ENCODE measurements at regions not wholly inside any gene's neighbourhood (a gene's known extent, or its start where the extent isn't known, plus 50 kb on each side); places are given as distances from the start of the nearest gene placed in this dataset.
"Not testable (repeated sequence)": the region's sequence is repeated elsewhere in the genome, so short reads cannot be mapped to it uniquely, and the experiment has no call there.

- DNase-seq, result no peak
- Histone ChIP-seq H3K27ac (no peak overlapping the region), H3K27me3 (no peaks in the 10 kb centered on the region), H3K9me3 (no peaks in the 10 kb centered on the region), H3K4me3 (no peak overlapping the region), H3K36me3 (no peaks in the 10 kb centered on the region), H3K4me1 (no peaks in the 10 kb centered on the region)
- intact Hi-C loops (cut with DNase I), result no loop called here
- TF ChIP-seq POLR2A (IDR thresholded peaks at IDR 0.05) (no peak), CTCF (IDR thresholded peaks at IDR 0.05) (no peak)
- 71% methylated on average over 1 of the region's 1 CpG for WGBS (ENCODE audit: insufficient coverage, low coverage, low lambda C conversion rate, missing lambda C conversion rate)
- ATAC-seq, result no peak
Measured at GRCh38 chr17:54191261-54191660, 368.5 kb downstream of the KIF2B start.

GRCh38 chr17:54194268-54194667, 371.5 kb downstream of the KIF2B start:
- ATAC-seq (no peak), DNase-seq (no peak)
- H3K9me3 ChIP-seq, result no peaks in the 10 kb centered on the region
- H3K4me3 ChIP-seq, result no peak overlapping the region
- intact Hi-C loops (cut with DNase I), result no loop called here
- H3K27me3 ChIP-seq, result no peaks in the 10 kb centered on the region
- TF ChIP-seq POLR2A (IDR thresholded peaks at IDR 0.05) (no peak), CTCF (IDR thresholded peaks at IDR 0.05) (no peak)
- H3K4me1 ChIP-seq, result no peaks in the 10 kb centered on the region
- H3K27ac ChIP-seq, result no peak overlapping the region
- 20% methylated on average over 1 of the region's 1 CpG for WGBS (ENCODE audit: insufficient coverage, low coverage, low lambda C conversion rate, missing lambda C conversion rate)
- no peaks in the 10 kb centered on the region for H3K36me3 ChIP-seq

GRCh38 chr17:54196751-54197150, 374.0 kb downstream of the KIF2B start:
- no peaks in the 10 kb centered on the region for H3K9me3 ChIP-seq
- ATAC-seq (no peak), DNase-seq (no peak)
- whole genome bisulfite sequencing (ENCODE audit: insufficient coverage, low coverage, low lambda C conversion rate, missing lambda C conversion rate), result 72% methylated on average over 3 of the region's 3 CpGs
- H3K27ac ChIP-seq, result no peak overlapping the region
- TF ChIP-seq CTCF (IDR thresholded peaks at IDR 0.05) (no peak), POLR2A (IDR thresholded peaks at IDR 0.05) (no peak)
- H3K4me1 ChIP-seq, result no peaks in the 10 kb centered on the region
- intact Hi-C loops (cut with DNase I), result no loop called here
- no peak overlapping the region for H3K4me3 ChIP-seq
- no peaks in the 10 kb centered on the region for H3K27me3 ChIP-seq
- H3K36me3 ChIP-seq, result no peaks in the 10 kb centered on the region

GRCh38 chr17:54201380-54201779, 378.7 kb downstream of the KIF2B start:
- H3K27ac ChIP-seq; H3K4me3 ChIP-seq; DNase-seq; H3K36me3 ChIP-seq; H3K4me1 ChIP-seq; H3K27me3 ChIP-seq; ATAC-seq; H3K9me3 ChIP-seq; intact Hi-C loops (cut with DNase I): not testable (repeated sequence)
- WGBS (ENCODE audit: insufficient coverage, low coverage, low lambda C conversion rate, missing lambda C conversion rate), result no CpG with 5 or more reads among the region's 2 CpGs

- ATAC-seq, result no peak
- intact Hi-C loops (cut with DNase I), result no loop called here
Measured at GRCh38 chr17:54220829-54221228, 398.1 kb downstream of the KIF2B start.

More at GRCh38 chr17:54220829-54221228, 398.1 kb downstream of the KIF2B start:
- Histone ChIP-seq H3K27me3 (no peaks in the 10 kb centered on the region), H3K4me3 (no peak overlapping the region), H3K4me1 (no peaks in the 10 kb centered on the region), H3K36me3 (no peaks in the 10 kb centered on the region), H3K27ac (no peak overlapping the region), H3K9me3 (no peaks in the 10 kb centered on the region)
- 48% methylated on average over 1 of the region's 1 CpG for WGBS (ENCODE audit: insufficient coverage, low coverage, low lambda C conversion rate, missing lambda C conversion rate)
- DNase-seq, result no peak
- TF ChIP-seq CTCF (IDR thresholded peaks at IDR 0.05) (no peak), POLR2A (IDR thresholded peaks at IDR 0.05) (no peak)

Measured in right lobe of liver (tissue), 6 donors.